ENCODE measurements at regions not wholly inside any gene's neighbourhood (a gene's known extent, or its start where the extent isn't known, plus 50 kb on each side); places are given as distances from the start of the nearest gene placed in this dataset.

GRCh38 chr13:76397413-76397812 is 488.8 kb downstream of the KCTD12 start:
- Mint-ChIP-seq H3K27me3 (ENCODE audit: low read depth) (no peaks in the 10 kb centered on the region), H3K4me3 (no peak overlapping the region)

More at GRCh38 chr13:76397413-76397812, 488.8 kb downstream of the KCTD12 start:
- Histone ChIP-seq H2BK5ac (ENCODE audit: insufficient read length, low read length) (no peak overlapping the region), H3K79me1 (ENCODE audit: insufficient read depth, low read depth, low read length, poor library complexity, severe bottlenecking) (no peaks in the 10 kb centered on the region), H2BK12ac (ENCODE audit: insufficient read length, low read depth, low read length) (no peak overlapping the region), H4K91ac (ENCODE audit: insufficient read length, low read depth, low read length) (no peak overlapping the region), H3K27ac (ENCODE audit: insufficient read length, low read depth, low read length) (no peak overlapping the region), H3K79me2 (ENCODE audit: insufficient read depth, low read length) (no peaks in the 10 kb centered on the region), H3K23me2 (ENCODE audit: insufficient read length, low read depth, low read length, poor library complexity, severe bottlenecking) (no peaks in the 10 kb centered on the region), H3K56ac (ENCODE audit: insufficient read length, low read depth, low read length) (no peak overlapping the region), H3K23ac (ENCODE audit: insufficient read length, low read depth, low read length) (no peak overlapping the region), H3K9ac (ENCODE audit: extremely low read depth, insufficient read length, low read length) (no peak overlapping the region), H3K4ac (ENCODE audit: low read depth, low read length) (no peak overlapping the region), H3K14ac (ENCODE audit: insufficient read depth, low read length) (no peak overlapping the region), H2AFZ (ENCODE audit: low read length) (no peak overlapping the region), H3T11ph (ENCODE audit: low read length) (no peak overlapping the region), H3K27me3 (ENCODE audit: insufficient read depth, low read length) (no peaks in the 10 kb centered on the region), H3K4me2 (ENCODE audit: insufficient read depth, insufficient read length, low read length) (no peak overlapping the region), H3K9me3 (ENCODE audit: control insufficient read depth, low read depth, low read length) (no peaks in the 10 kb centered on the region), H2AK5ac (ENCODE audit: insufficient read length, low read length) (no peak overlapping the region), H4K5ac (ENCODE audit: insufficient read length, low read depth, low read length) (no peak overlapping the region), H4K8ac (replicated peaks; ENCODE audit: insufficient read length, low read depth, low read length) (no peak overlapping the region), H2BK120ac (ENCODE audit: low read depth, low read length, poor library complexity, severe bottlenecking) (no peak overlapping the region), H2BK20ac (ENCODE audit: low read depth, low read length, poor library complexity, severe bottlenecking) (no peak overlapping the region), H2BK15ac (ENCODE audit: low read depth, low read length) (no peak overlapping the region), H3K4me1 (ENCODE audit: insufficient read depth, low read length) (no peaks in the 10 kb centered on the region), H3K18ac (ENCODE audit: insufficient read length, low read depth, low read length) (no peak overlapping the region), H4K20me1 (ENCODE audit: control insufficient read depth, insufficient read depth, insufficient read length) (no peaks in the 10 kb centered on the region)
- Mint-ChIP-seq H3K9me3 (no peaks in the 10 kb centered on the region), H3K27ac (no peak overlapping the region), H3K4me1 (peaks cover 3 to 5% of the 10 kb centered on the region in 2 experiments; a peak in 3 of 4 replicates), H3K36me3 (ENCODE audit: insufficient read depth in 1 of 3, low read depth in 3 of 3) (no peaks in the 10 kb centered on the region)
- no CpG with 5 or more reads among the region's 3 CpGs for WGBS (ENCODE audit: extremely low coverage, insufficient read length, low lambda C conversion rate)
- no peak for TF ChIP-seq CTCF (conservative IDR thresholded peaks at IDR 0.05)
- DNase-seq = no peak
